GM04504 (cell line): ENCODE measurements at regions not wholly inside any gene's neighbourhood (a gene's known extent, or its start where the extent isn't known, plus 50 kb on each side); places are given as distances from the start of the nearest gene placed in this dataset.
"Not testable (repeated sequence)": the region's sequence is repeated elsewhere in the genome, so short reads cannot be mapped to it uniquely, and the experiment has no call there.

Source experiments
- DNase-seq: peaks from one replicate; pipeline ENCODE4 v3.0.0-alpha.2; 2012; ENCODE audit warnings: low read depth

GRCh38 chr5:104451911-104452310, 889.3 kb upstream of the NUDT12 start:
- DNase-seq = not testable (repeated sequence)

GRCh38 chr5:104444656-104445055, 882.1 kb upstream of the NUDT12 start:
- no peak for DNase-seq

- no peak for DNase-seq
These were observed 881.1 kb upstream of the NUDT12 start for GRCh38 chr5:104443706-104444105.

GRCh38 chr5:104431981-104432380, 869.4 kb upstream of the NUDT12 start:
- DNase-seq = peak; percentile 27

DNA sequence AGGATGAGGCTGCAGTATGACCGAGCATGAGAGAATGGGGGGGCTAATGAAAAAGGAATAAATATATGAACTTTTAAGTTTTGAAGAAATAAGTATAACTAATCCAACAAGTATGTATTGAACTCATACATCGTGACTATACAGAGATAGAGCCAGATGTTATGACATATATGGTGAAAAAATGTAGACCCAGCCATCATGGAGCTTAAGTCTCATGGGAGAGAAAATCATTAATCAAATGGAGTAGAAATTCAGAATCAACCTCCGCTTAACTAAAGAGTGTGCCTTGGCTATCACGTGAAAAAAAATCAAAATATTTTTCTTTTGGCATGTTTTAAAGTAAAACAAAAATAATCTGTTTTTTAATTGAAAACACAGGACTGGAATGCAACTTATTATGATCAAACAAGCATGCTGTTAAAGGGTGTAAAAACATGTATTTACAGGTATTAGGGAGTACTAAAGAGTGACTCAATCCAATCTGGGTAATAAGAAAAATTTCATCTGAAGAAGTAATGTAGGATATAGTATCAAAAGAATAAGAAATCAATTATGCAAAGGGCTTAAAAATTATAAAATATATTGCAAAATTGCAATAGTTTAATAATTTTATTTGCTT, 868.5 kb upstream of the NUDT12 start:
- DNase-seq = no peak

DNA sequence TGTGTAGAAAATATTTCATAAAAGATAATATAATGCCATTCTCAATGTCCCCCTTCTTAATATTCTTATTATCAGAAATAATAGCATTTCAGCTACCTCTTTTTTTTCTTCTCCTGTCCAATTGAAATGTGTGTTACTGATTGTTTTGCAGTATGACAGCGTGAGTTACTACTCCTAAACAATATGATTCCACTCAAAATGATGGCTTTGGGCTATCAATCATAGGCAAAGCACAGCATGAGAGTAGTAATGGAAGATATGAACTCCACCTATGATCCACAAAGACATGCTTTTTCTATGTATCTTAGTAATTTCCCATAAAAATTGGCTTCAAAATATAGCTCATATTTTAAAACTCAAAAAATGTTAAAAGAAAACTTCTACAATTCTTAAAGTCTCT, 867.3 kb upstream of the NUDT12 start:
- DNase-seq = no peak

DNA sequence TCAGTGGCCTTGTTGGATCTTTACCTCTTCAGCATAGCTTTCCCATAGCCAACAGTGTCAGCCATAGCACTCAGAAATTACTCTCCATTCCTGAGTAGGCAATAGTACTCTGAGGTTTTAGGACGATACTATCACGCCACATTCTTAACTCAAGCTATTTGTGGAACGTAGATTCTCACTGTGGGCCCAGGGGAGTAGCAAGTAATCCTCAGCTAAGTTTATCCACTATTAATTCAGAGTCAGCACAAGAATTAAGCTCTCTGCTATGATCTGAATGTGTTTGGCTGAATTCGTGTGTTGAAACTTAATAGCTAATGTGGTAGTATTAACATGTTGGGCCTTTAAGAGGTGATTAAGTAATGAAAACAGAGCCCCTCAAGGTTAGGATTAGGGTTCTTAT, 858.8 kb upstream of the NUDT12 start:
- DNase-seq = no peak

DNA sequence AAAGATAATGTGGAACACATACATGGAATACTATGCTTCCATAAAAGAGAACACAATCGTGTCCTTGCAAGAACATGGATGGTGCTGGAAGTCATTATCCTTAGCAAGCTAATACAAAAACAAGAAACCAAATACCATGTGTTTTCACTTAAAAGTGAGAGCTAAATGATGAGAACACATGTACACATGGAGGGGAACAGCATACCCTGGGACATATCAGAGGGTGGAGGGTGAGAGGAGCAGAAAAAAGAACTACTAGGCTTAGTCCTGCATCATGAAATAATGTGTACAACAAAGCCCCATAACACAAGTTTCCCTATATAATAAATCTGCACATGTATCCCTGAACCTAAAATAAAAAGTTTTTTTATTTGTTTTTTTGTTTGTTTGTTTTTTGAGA, 855.5 kb upstream of the NUDT12 start:
- no peak for DNase-seq

DNA sequence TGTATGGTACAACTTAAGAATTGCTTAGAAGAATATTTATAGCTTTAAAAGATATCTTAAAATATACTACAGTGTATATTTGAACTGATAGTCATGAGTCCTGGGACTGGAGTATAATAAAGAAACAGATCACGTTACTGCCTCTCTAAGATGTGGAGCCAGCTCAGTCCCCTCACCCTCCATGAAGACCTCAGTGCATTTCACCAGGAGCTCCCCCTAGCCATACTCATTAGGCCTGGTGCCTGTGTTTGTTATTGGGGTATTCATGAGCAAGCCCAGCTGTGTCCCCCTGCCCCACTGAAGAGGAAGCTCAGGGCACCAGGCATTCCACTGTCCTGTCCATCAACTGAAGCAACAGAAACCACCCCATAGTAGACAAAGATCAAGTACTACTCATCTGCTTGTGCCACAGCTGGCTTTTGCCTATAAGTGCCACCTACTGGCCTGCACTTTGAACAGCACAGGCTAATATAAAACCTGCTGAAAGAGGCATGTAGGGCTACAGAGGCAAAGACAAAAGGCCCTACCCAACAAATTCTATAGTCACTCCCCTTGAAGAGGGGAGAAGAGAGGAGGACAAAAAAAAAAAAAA, 850.2 kb upstream of the NUDT12 start:
- DNase-seq = peak; percentile 18

DNA sequence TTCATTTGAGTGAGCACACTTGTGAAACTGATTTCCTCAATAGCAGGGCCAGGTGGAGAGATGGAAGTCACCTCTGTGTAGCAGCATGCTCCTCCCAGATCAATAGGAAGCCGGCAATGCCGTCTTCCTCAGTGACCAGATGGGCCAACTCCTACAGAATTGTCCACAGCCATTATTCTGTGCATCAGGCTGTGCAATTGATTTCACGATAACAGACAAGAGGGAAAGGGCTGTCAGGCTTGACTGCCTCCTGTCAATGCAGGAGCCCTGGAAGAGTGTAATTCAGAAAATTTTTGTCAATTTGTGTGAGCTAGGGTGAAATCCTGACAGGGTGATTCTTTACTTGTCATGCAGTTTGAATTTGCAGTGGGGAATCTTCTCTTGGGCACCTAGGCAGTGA, 838.4 kb upstream of the NUDT12 start:
- no peak for DNase-seq

- DNase-seq = no peak
These were observed 823.3 kb upstream of the NUDT12 start for GRCh38 chr5:104385906-104386305.

DNA sequence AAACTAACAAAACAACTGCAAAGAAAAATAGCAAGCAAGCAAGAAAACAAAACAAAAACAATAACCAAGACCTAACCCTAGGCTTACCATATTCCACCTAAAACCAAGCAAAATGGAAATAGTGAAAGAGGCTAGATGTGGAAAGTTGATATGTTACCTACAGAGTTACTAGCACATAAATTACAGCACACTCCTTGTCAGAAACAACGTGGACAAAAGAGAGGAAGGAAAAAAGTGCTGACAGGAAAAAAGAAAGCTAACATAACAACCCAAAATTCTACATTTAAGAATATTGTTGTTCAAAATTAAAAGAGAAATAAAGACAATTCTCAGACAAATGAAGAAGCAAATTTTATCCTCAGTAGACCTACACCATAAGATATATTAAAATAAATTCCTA, 812.8 kb upstream of the NUDT12 start:
- no peak for DNase-seq

- no peak for DNase-seq
These were observed 810.2 kb upstream of the NUDT12 start for GRCh38 chr5:104372796-104373195.

DNA sequence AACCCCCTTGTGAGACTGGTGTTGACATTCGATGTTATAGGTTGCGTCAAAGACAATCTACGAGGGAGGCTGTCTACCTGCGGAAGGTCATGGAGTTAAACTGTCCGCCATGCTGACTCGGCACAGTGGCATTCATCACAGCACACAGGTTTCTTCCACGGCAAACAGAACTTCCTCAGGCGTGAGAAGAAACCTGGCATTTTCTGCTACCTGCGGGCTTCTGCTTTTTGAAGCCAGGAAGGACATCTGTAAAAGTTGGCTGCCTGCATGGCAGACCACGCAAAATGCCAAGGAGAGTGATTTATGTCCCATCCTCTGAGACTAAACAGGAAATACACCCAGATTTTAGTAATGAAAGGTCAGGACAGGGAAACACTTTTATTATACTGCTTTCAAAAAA, 809.8 kb upstream of the NUDT12 start:
- no peak for DNase-seq

GRCh38 chr5:104370523-104370922, 807.9 kb upstream of the NUDT12 start:
- DNase-seq = no peak

DNA sequence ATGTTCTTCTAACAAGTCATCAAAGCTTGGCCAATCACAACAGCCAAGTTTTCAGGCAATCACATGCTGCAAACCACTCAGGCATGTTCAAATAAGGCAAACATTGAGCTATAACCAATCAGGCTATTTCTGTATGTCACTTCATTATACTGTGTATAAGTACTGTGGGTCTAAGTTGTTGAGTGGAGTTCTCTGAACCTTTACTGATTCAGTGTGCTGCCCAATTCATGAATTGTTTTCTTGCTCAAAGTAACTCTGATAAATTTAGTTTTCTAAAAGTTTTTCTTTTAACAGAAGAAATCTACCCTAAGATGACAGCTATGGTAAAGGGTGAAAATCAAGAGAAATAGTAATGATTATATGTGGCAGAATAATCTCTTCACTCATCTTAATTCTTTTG, 805.4 kb upstream of the NUDT12 start:
- no peak for DNase-seq

GRCh38 chr5:104363567-104363966, 801.0 kb upstream of the NUDT12 start:
- DNase-seq = no peak

DNA sequence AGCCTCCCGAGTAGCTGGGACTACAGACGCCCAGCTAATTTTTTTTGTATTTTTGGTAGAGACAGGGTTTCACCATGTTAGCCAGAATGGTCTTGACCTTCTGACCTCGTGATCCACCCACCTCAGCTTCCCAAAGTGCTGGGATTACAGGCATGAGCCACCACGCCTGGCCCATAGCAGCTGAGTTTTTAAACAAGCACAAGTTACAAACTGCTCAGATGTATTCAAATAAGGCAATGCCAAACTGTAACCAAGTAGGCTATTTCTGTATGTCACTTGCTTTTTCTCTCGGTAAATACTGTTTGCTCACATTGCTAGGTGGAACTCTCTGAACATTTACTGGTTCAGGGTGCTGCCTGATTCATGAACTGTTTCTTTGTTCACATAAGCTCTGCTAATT, 799.3 kb upstream of the NUDT12 start:
- no peak for DNase-seq

GRCh38 chr5:104355350-104355749, 792.8 kb upstream of the NUDT12 start:
- DNase-seq = no peak

GRCh38 chr5:104353371-104353770, 790.8 kb upstream of the NUDT12 start:
- DNase-seq = no peak

- no peak for DNase-seq
These were observed 790.4 kb upstream of the NUDT12 start for GRCh38 chr5:104352954-104353353.

DNA sequence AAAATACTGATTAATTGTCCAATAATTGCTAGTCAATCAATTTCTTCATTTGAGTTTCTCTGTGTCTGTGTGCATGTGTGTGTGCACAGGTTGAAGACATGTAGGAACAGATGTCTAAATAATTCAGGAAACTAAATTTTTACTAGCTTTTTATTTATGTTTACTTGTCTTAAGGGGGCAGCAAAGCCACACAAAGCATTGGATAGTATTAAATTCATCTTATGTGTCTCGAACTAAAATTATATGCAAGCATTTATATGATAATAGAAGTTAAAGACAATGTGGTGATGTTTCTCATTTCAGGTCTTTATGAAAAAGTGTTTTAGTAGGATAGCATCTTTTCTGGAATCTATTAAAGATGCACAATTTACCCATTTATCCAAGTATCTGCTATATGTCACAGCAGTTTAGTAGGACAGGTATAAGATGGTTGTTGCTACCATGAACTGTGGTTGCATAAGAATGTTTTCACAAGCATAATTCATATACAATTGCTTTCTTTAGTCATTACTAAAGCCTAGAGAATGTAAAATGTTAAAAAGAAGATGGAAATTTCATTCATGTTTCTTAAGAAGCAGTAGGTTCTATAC, 784.6 kb upstream of the NUDT12 start:
- DNase-seq = no peak

- DNase-seq = no peak
These were observed 782.8 kb upstream of the NUDT12 start for GRCh38 chr5:104345222-104346016.
